ACHN (cell line): ENCODE measurements at regions not wholly inside any gene's neighbourhood (a gene's known extent, or its start where the extent isn't known, plus 50 kb on each side); places are given as distances from the start of the nearest gene placed in this dataset.
A peak's percentile ranks its signal among the peaks of the same experiment; 100 is the strongest.
"Not testable (repeated sequence)": the region's sequence is repeated elsewhere in the genome, so short reads cannot be mapped to it uniquely, and the experiment has no call there.

Experiments used
- DNase-seq: peaks from one replicate; pipeline ENCODE4 v3.0.0-alpha.2; 2015
- in situ Hi-C: cut with HindIII; loops from 2 replicates; pipeline ENCODE4 v1.10.0; 2017; ENCODE audit warnings: low sequenced_read_pairs, low pct_ligation_motif_present, low pct_unique_long_range_greater_than_20kb

GRCh38 chr7:114150689-114151088 is 231.9 kb upstream of the PPP1R3A start:
- in situ Hi-C loops: no loop called here
- DNase-seq: no peak

- peak; percentile 29 for DNase-seq
- in situ Hi-C loops: no loop called here
Measured at GRCh38 chr7:114148779-114149178, 230.0 kb upstream of the PPP1R3A start.

- DNase-seq: no peak
- in situ Hi-C loops: no loop called here
Measured at GRCh38 chr7:114141415-114141814, 222.6 kb upstream of the PPP1R3A start.

- no peak for DNase-seq
Measured at GRCh38 chr7:114140561-114140960, 221.8 kb upstream of the PPP1R3A start.

GRCh38 chr7:114139690-114140089 is 220.9 kb upstream of the PPP1R3A start:
- DNase-seq, in situ Hi-C loops: not testable (repeated sequence)

More at GRCh38 chr7:114140561-114140960, 221.8 kb upstream of the PPP1R3A start:
- in situ Hi-C loops: no loop called here

- no peak for DNase-seq
- in situ Hi-C loops: no loop called here
Measured at GRCh38 chr7:114138587-114138986, 219.8 kb upstream of the PPP1R3A start.

- in situ Hi-C loops: no loop called here
- no peak for DNase-seq
Measured at GRCh38 chr7:114133717-114134116, 214.9 kb upstream of the PPP1R3A start.

- in situ Hi-C loops: no loop called here
- DNase-seq: no peak
Measured at GRCh38 chr7:114130866-114131265, 212.1 kb upstream of the PPP1R3A start.

- DNase-seq: no peak
- in situ Hi-C loops: no loop called here
Measured at GRCh38 chr7:114128880-114129279, 210.1 kb upstream of the PPP1R3A start.

- DNase-seq: no peak
- in situ Hi-C loops: no loop called here
Measured at GRCh38 chr7:114126095-114126494, 207.3 kb upstream of the PPP1R3A start.

- DNase-seq: no peak
- in situ Hi-C loops: no loop called here
Measured at GRCh38 chr7:114112806-114113205, 194.0 kb upstream of the PPP1R3A start.

GRCh38 chr7:114110666-114111065 is 191.9 kb upstream of the PPP1R3A start:
- in situ Hi-C loops: no loop called here
- no peak for DNase-seq

- no peak for DNase-seq
- in situ Hi-C loops: no loop called here
Measured at GRCh38 chr7:114109721-114110120, 190.9 kb upstream of the PPP1R3A start.

- in situ Hi-C loops: no loop called here
Measured at GRCh38 chr7:114109304-114109703, 190.5 kb upstream of the PPP1R3A start.

GRCh38 chr7:114108510-114108909 is 189.7 kb upstream of the PPP1R3A start:
- in situ Hi-C loops: no loop called here
- DNase-seq: no peak

More at GRCh38 chr7:114109304-114109703, 190.5 kb upstream of the PPP1R3A start:
- DNase-seq: no peak

GRCh38 chr7:114107522-114107921 is 188.7 kb upstream of the PPP1R3A start:
- DNase-seq: no peak
- in situ Hi-C loops: no loop called here

GRCh38 chr7:114104035-114104434 is 185.2 kb upstream of the PPP1R3A start:
- DNase-seq: no peak
- in situ Hi-C loops: no loop called here

- no peak for DNase-seq
- in situ Hi-C loops: no loop called here
Measured at GRCh38 chr7:114102996-114103395, 184.2 kb upstream of the PPP1R3A start.

- DNase-seq: no peak
- in situ Hi-C loops: no loop called here
Measured at GRCh38 chr7:114102131-114102530, 183.3 kb upstream of the PPP1R3A start.

GRCh38 chr7:114100810-114101209 is 182.0 kb upstream of the PPP1R3A start:
- no peak for DNase-seq
- in situ Hi-C loops: no loop called here

GRCh38 chr7:114099337-114099736 is 180.5 kb upstream of the PPP1R3A start:
- in situ Hi-C loops: loop anchor here (25.0 kb wide), 1 partner anchor 313 kb away; the partner anchor contains the start of gene FOXP2
- DNase-seq: no peak
